Loucy (cell line): ENCODE measurements at regions not wholly inside any gene's neighbourhood (a gene's known extent, or its start where the extent isn't known, plus 50 kb on each side); places are given as distances from the start of the nearest gene placed in this dataset.
A peak's percentile ranks its signal among the peaks of the same experiment; 100 is the strongest.

ENCODE experiments used
- H2AFZ ChIP-seq: fragments of 200-600 bp; sonication (generic); 2 replicates; pipeline ENCODE4 v1.6.0; 2016; ENCODE audit warnings: antibody characterized with exemption, mild to moderate bottlenecking, low read length, moderate library complexity
- H3F3A ChIP-seq: fragments of 200-600 bp; 2 replicates; pipeline ENCODE4 v1.6.0; 2016; ENCODE audit warnings: antibody characterized with exemption, low read depth, mild to moderate bottlenecking
- H3K27me3 ChIP-seq: fragments of 200-600 bp; sonication (generic); 2 replicates; pipeline ENCODE4 v1.6.1; 2014; ENCODE audit warnings: low read length, mild to moderate bottlenecking; ENCODE audit not compliant: insufficient read depth, poor library complexity, severe bottlenecking
- H3K36me3 ChIP-seq: fragments of 200-600 bp; sonication (generic); 2 replicates; pipeline ENCODE4 v1.6.1; 2016; ENCODE audit warnings: low read length; ENCODE audit not compliant: insufficient read depth
- H3K4me1 ChIP-seq: fragments of 200-600 bp; sonication (generic); 2 replicates; pipeline ENCODE4 v1.5.1; 2014; ENCODE audit warnings: low read length, mild to moderate bottlenecking; ENCODE audit not compliant: insufficient read depth, poor library complexity, severe bottlenecking
- H3K4me2 ChIP-seq: fragments of 200-600 bp; sonication (generic); 2 replicates; pipeline ENCODE4 v1.6.0; 2014; ENCODE audit warnings: antibody characterized with exemption, low read length, low read depth, mild to moderate bottlenecking; ENCODE audit not compliant: poor library complexity, severe bottlenecking
- H3K4me3 ChIP-seq: fragments of 200-600 bp; sonication (generic); 2 replicates; pipeline ENCODE4 v1.5.1; 2014; ENCODE audit warnings: low read length, mild to moderate bottlenecking, mixed read lengths; ENCODE audit not compliant: poor library complexity, severe bottlenecking
- H3K79me2 ChIP-seq: fragments of 200-600 bp; sonication (generic); 2 replicates; pipeline ENCODE4 v1.6.1; 2014; ENCODE audit warnings: low read length; ENCODE audit not compliant: insufficient read depth
- H3K9ac ChIP-seq: fragments of 200-600 bp; sonication (generic); 2 replicates; pipeline ENCODE4 v1.6.0; 2014; ENCODE audit warnings: mild to moderate bottlenecking, low read depth, low read length, moderate library complexity; ENCODE audit not compliant: poor library complexity, severe bottlenecking
- H3K9me2 ChIP-seq: fragments of 200-600 bp; sonication (generic); replicated peaks from 2 replicates; pipeline ENCODE4 v1.6.1; 2016; ENCODE audit warnings: low read depth, low read length, mixed read lengths
- H3K9me3 ChIP-seq: fragments of 200-600 bp; sonication (generic); 2 replicates; pipeline ENCODE4 v1.6.1; 2014; ENCODE audit warnings: mild to moderate bottlenecking, antibody characterized with exemption, low read length, low read depth; ENCODE audit not compliant: insufficient read depth
- H4K20me1 ChIP-seq: fragments of 200-600 bp; sonication (generic); 2 replicates; pipeline ENCODE4 v1.6.0; 2014; ENCODE audit warnings: antibody characterized with exemption, low read length, mild to moderate bottlenecking; ENCODE audit not compliant: insufficient read depth, poor library complexity, severe bottlenecking
- EZH2phosphoT487 ChIP-seq: fragments of 200-600 bp; IDR thresholded peaks from 2 replicates; pipeline ENCODE4 v1.6.1; 2018; ENCODE audit warnings: antibody characterized with exemption, mild to moderate bottlenecking, moderate library complexity, borderline replicate concordance
- TF ChIP-seq, protein P1 (sequence below): fragments of 200-600 bp; sonication (generic); conservative IDR thresholded peaks from 2 replicates; pipeline ENCODE4 v1.5.1; 2014; ENCODE audit warnings: mild to moderate bottlenecking, antibody characterized with exemption, low read length

DNA sequence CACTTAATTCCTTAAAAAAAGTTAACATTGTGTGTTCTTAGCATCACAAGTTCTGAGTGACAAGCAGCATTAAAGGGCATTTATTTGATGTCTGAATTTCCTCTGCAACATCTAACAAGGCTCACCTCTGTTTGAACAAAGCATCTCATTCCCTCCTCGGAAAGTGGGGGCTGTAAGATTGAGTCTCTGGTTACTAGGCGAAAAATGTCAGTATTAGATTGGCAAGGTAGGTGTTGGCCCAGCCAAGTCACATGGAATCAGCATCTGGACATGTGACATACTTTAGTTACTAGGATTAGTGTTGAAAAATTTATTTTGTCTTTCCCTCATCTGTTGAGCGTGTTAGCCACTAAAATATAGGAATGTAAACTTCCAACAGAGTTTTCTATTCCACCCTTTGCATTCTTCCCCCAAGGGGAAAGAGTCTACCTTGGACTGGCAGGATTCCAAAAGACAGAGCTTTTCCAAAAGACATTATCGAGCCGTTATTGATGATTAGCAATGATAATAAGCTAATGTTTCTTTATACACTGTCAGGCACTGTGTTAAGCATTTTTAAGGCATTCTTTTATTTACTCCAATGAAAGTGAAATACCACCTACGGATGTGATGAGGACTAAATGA is 194.9 kb upstream of the BTG1 start:
- TF ChIP-seq, protein P1, sequence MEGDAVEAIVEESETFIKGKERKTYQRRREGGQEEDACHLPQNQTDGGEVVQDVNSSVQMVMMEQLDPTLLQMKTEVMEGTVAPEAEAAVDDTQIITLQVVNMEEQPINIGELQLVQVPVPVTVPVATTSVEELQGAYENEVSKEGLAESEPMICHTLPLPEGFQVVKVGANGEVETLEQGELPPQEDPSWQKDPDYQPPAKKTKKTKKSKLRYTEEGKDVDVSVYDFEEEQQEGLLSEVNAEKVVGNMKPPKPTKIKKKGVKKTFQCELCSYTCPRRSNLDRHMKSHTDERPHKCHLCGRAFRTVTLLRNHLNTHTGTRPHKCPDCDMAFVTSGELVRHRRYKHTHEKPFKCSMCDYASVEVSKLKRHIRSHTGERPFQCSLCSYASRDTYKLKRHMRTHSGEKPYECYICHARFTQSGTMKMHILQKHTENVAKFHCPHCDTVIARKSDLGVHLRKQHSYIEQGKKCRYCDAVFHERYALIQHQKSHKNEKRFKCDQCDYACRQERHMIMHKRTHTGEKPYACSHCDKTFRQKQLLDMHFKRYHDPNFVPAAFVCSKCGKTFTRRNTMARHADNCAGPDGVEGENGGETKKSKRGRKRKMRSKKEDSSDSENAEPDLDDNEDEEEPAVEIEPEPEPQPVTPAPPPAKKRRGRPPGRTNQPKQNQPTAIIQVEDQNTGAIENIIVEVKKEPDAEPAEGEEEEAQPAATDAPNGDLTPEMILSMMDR = no peak
- no peak for TF ChIP-seq EZH2phosphoT487
- Histone ChIP-seq H3K36me3 (no peaks in the 10 kb centered on the region), H3K9me3 (no peaks in the 10 kb centered on the region), H3K27me3 (no peaks in the 10 kb centered on the region), H3K9me2 (no peaks in the 10 kb centered on the region), H4K20me1 (no peaks in the 10 kb centered on the region), H3K4me2 (no peak overlapping the region), H3K4me1 (no peaks in the 10 kb centered on the region), H3F3A (no peaks in the 10 kb centered on the region), H3K4me3 (no peak overlapping the region), H2AFZ (peak overlapping the region; percentile 6; the same call in 1 of the 2 replicates), H3K79me2 (no peaks in the 10 kb centered on the region), H3K9ac (no peak overlapping the region)

DNA sequence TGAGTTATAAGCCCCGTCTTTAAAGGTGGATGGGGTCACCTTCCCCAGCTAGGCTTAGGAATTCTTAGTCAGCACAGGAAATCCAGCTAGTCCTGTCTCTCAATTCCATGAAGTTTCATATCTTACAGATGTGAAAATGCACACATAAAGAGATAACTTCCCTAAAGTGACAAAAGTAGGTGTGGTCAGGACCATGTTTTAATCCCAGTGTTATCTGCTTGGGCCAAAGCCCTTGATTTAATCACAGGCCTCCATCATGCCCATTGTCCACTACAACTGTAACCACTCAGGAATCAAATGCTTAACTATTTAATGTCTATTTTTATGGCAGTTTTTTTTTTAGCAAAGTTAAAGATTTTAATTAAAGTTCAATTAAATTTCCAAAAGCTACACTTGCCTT is 194.4 kb upstream of the BTG1 start:
- Histone ChIP-seq H3K4me1 (no peaks in the 10 kb centered on the region), H3K36me3 (no peaks in the 10 kb centered on the region), H4K20me1 (no peaks in the 10 kb centered on the region), H3K27me3 (no peaks in the 10 kb centered on the region), H3K9me3 (no peaks in the 10 kb centered on the region), H3K9ac (no peak overlapping the region), H3K79me2 (no peaks in the 10 kb centered on the region), H2AFZ (no peak overlapping the region), H3F3A (no peaks in the 10 kb centered on the region), H3K4me3 (no peak overlapping the region), H3K4me2 (no peak overlapping the region), H3K9me2 (no peaks in the 10 kb centered on the region)
- TF ChIP-seq, protein P1 = no peak

DNA sequence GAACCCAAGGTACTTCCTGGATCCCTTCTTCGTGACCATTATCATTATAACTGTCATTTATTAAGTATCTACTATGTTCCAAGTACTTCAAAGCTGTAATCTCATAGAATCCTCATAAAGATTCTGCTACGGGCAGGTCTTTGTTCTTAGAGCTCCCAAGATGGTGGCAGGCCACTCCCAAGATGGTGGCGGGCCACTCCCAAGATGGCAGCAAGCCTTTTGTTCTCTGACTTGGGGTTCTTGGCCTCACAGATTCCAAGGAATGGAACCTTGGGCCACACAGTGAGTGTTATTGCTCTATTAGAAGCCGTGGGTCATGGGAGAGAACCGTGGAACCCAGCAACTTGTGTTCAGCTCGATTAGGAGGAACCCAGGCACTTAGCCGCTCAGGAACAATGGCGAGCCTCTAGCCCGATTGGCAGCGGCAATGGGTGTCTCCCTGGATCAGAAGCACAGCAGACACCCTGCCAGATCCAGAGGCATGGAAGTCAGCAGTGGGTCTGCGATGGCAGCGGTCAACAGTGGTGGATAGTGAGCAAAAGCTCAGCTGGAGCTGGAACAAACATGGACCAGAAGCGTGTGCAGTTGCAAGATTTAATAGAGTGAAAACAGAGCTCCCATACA is 193.7 kb upstream of the BTG1 start:
- Histone ChIP-seq H3K9ac (no peak overlapping the region), H3K4me2 (no peak overlapping the region), H3K36me3 (no peaks in the 10 kb centered on the region), H3K79me2 (no peaks in the 10 kb centered on the region), H3K27me3 (no peaks in the 10 kb centered on the region), H3K4me1 (no peaks in the 10 kb centered on the region), H2AFZ (no peak overlapping the region), H3K4me3 (no peak overlapping the region), H4K20me1 (no peaks in the 10 kb centered on the region), H3F3A (no peaks in the 10 kb centered on the region), H3K9me2 (no peaks in the 10 kb centered on the region), H3K9me3 (no peaks in the 10 kb centered on the region)
- TF ChIP-seq EZH2phosphoT487 = no peak
- TF ChIP-seq, protein P1 = no peak
